ENCODE measurements at regions not wholly inside any gene's neighbourhood (a gene's known extent, or its start where the extent isn't known, plus 50 kb on each side); places are given as distances from the start of the nearest gene placed in this dataset.
"Not testable (repeated sequence)": the region's sequence is repeated elsewhere in the genome, so short reads cannot be mapped to it uniquely, and the experiment has no call there.

GRCh38 chr14:83188311-83188710 is 1654.7 kb upstream of the SEL1L start:
- not testable (repeated sequence) for TF ChIP-seq POLR2A (IDR thresholded peaks at IDR 0.05; ENCODE audit: extremely low read depth, insufficient read length); CTCF (IDR thresholded peaks at IDR 0.05; ENCODE audit: low read depth, low read length)

Data from NB4 (cell line).